Aorta (tissue), 5 donors: ENCODE measurements at regions not wholly inside any gene's neighbourhood (a gene's known extent, or its start where the extent isn't known, plus 50 kb on each side); places are given as distances from the start of the nearest gene placed in this dataset.

Source experiments
- ATAC-seq: fragments of 200-7000 bp; cut with Tn5 transposase; one replicate; pipeline ENCODE4 v1.9.1; 2022; ENCODE audit warnings: moderate library complexity; ENCODE audit not compliant: low FRiP score
- DNase-seq, 2 donors: peaks; one replicate each; pipeline ENCODE4 v3.0.0-alpha.2; 2020
- H3K27ac ChIP-seq, 2 donors: one replicate each; pipeline ENCODE4 v1.5.1; 2013; ENCODE audit warnings: low read length in 2 of 2, mild to moderate bottlenecking in 2 of 2, moderate library complexity in 2 of 2, control low read depth in 1 of 2, inconsistent platforms in 1 of 2, low read depth in 1 of 2
- H3K27me3 ChIP-seq, 2 donors: one replicate each; pipeline ENCODE4 v1.6.1; 2013; ENCODE audit warnings: control low read depth in 1 of 2, low read length in 1 of 2, mild to moderate bottlenecking in 1 of 2, moderate library complexity in 1 of 2; ENCODE audit not compliant: insufficient read depth in 2 of 2, control insufficient read depth in 1 of 2
- H3K36me3 ChIP-seq, 2 donors: one replicate each; pipeline ENCODE4 v1.6.1; 2013; ENCODE audit warnings: control low read depth in 1 of 2, low read length in 1 of 2, mild to moderate bottlenecking in 1 of 2; ENCODE audit not compliant: insufficient read depth in 2 of 2, control insufficient read depth in 1 of 2
- H3K4me1 ChIP-seq, 2 donors: one replicate each; pipeline ENCODE4 v1.6.1; 2013; ENCODE audit warnings: low read length in 2 of 2, control low read depth in 1 of 2, mild to moderate bottlenecking in 1 of 2, moderate library complexity in 1 of 2; ENCODE audit not compliant: insufficient read depth in 2 of 2, control insufficient read depth in 1 of 2
- H3K4me3 ChIP-seq, 2 donors: one replicate each; pipeline ENCODE4 v1.5.1; 2013; ENCODE audit warnings: low read length in 2 of 2, control low read depth in 1 of 2, mild to moderate bottlenecking in 1 of 2
- H3K9me3 ChIP-seq: one replicate; pipeline ENCODE4 v1.6.1; 2013; ENCODE audit warnings: mild to moderate bottlenecking, low read length; ENCODE audit not compliant: control insufficient read depth
- WGBS, 2 donors: extraction: QIAGEN DNeasy Blood & Tissue Kit; methylation state at CpG; one replicate each; pipeline ENCODE4 v1.1.7; 2013; 5-methylcytosine and 5-hydroxymethylcytosine counted together
- intact Hi-C, 2 donors: fragments of 100-400 bp; cut with DNase I; formaldehyde crosslinking; loops; one replicate each; pipeline versions ENCODE4 v1.14.2 to v1.15.0; 2022
- donor health status: healthy with polysubstance abuse.
- donor health status: Bipolar disorder and iron deficiency.
- donor health status: DM: no; HTN: no; CAD: no.
- donor health status: DM: no; HTN: no; CAD: no.
- donor health status: DM: yes; HTN: yes; CAD: no.

- DNase-seq (no peak), ATAC-seq (no peak)
Observed at GRCh38 chr3:74500257-74500656, 114.2 kb downstream of the CNTN3 start.

GRCh38 chr3:74491874-74492273, 122.6 kb downstream of the CNTN3 start:
- DNase-seq (no peak), ATAC-seq (no peak)
- Histone ChIP-seq H3K4me1 (no peaks in the 10 kb centered on the region), H3K27ac (no peak overlapping the region), H3K4me3 (no peak overlapping the region), H3K36me3 (no peaks in the 10 kb centered on the region), H3K27me3 (no peaks in the 10 kb centered on the region), H3K9me3 (peaks cover 2% of the 10 kb centered on the region)
- 85 to 92% methylated on average over 1 of the region's 1 CpG for WGBS, 2 donors
- intact Hi-C loops = no loop called here

More at GRCh38 chr3:74500257-74500656, 114.2 kb downstream of the CNTN3 start:
- Histone ChIP-seq H3K4me1 (peaks cover 1 to 6% of the 10 kb centered on the region in 2 donors), H3K36me3 (no peaks in the 10 kb centered on the region), H3K9me3 (no peaks in the 10 kb centered on the region), H3K27ac (no peak overlapping the region), H3K4me3 (peak overlapping the region in 1 of 2 donors; percentile 54), H3K27me3 (no peaks in the 10 kb centered on the region)
- WGBS, 2 donors = 7 to 8% methylated on average over 5 of the region's 5 CpGs
- intact Hi-C loops = no loop called here

- intact Hi-C loops = no loop called here
- Histone ChIP-seq H3K4me3 (no peak overlapping the region), H3K4me1 (no peaks in the 10 kb centered on the region), H3K27me3 (no peaks in the 10 kb centered on the region), H3K36me3 (no peaks in the 10 kb centered on the region), H3K9me3 (no peaks in the 10 kb centered on the region), H3K27ac (no peak overlapping the region)
- WGBS, 2 donors = 54% methylated on average over 3 of the region's 3 CpGs
- no peak for ATAC-seq
- no peak for DNase-seq
Observed at GRCh38 chr3:74489050-74489792, 125.2 kb downstream of the CNTN3 start.

GRCh38 chr3:74479915-74480314, 134.5 kb downstream of the CNTN3 start:
- Histone ChIP-seq H3K4me3 (no peak overlapping the region), H3K27me3 (no peaks in the 10 kb centered on the region), H3K36me3 (no peaks in the 10 kb centered on the region), H3K27ac (no peak overlapping the region), H3K9me3 (no peaks in the 10 kb centered on the region), H3K4me1 (peaks cover 0 to 8% of the 10 kb centered on the region in 2 donors)
- DNase-seq (no peak), ATAC-seq (no peak)
- intact Hi-C loops = no loop called here

- H3K36me3 ChIP-seq = no peaks in the 10 kb centered on the region
- no peak for DNase-seq
- ATAC-seq = no peak
- H3K9me3 ChIP-seq = no peaks in the 10 kb centered on the region
- H3K27ac ChIP-seq = no peak overlapping the region
- no peaks in the 10 kb centered on the region for H3K4me1 ChIP-seq
- no peak overlapping the region for H3K4me3 ChIP-seq
- intact Hi-C loops = no loop called here
- 45 to 50% methylated on average over 4 of the region's 4 CpGs for WGBS, 2 donors
- H3K27me3 ChIP-seq = no peaks in the 10 kb centered on the region
Observed at GRCh38 chr3:74470313-74470712, 144.1 kb downstream of the CNTN3 start.

- intact Hi-C loops = loop anchor here in 1 of 2 donors (5.0 kb wide), 2 partner anchors 93 to 143 kb away; partner anchors contain the start of gene CNTN3
Observed at GRCh38 chr3:74469713-74470112, 144.7 kb downstream of the CNTN3 start.

GRCh38 chr3:74469151-74469550, 145.3 kb downstream of the CNTN3 start:
- no peak overlapping the region for H3K27ac ChIP-seq
- intact Hi-C loops = loop anchor here in 1 of 2 donors (5.0 kb wide), 2 partner anchors 93 to 143 kb away; partner anchors contain the start of gene CNTN3
- WGBS, 2 donors = 92 to 96% methylated on average over 3 of the region's 3 CpGs
- no peaks in the 10 kb centered on the region for H3K36me3 ChIP-seq
- ATAC-seq = no peak
- no peaks in the 10 kb centered on the region for H3K4me1 ChIP-seq
- no peaks in the 10 kb centered on the region for H3K9me3 ChIP-seq
- H3K27me3 ChIP-seq = no peaks in the 10 kb centered on the region
- H3K4me3 ChIP-seq = no peak overlapping the region
- DNase-seq = no peak

More at GRCh38 chr3:74469713-74470112, 144.7 kb downstream of the CNTN3 start:
- Histone ChIP-seq H3K27ac (no peak overlapping the region), H3K4me3 (no peak overlapping the region), H3K27me3 (no peaks in the 10 kb centered on the region), H3K4me1 (no peaks in the 10 kb centered on the region), H3K9me3 (no peaks in the 10 kb centered on the region), H3K36me3 (no peaks in the 10 kb centered on the region)
- 95 to 97% methylated on average over 8 of the region's 8 CpGs for WGBS, 2 donors
- DNase-seq (no peak), ATAC-seq (no peak)

GRCh38 chr3:74465715-74466410, 148.6 kb downstream of the CNTN3 start:
- WGBS, 2 donors = 5 to 6% methylated on average over 4 of the region's 4 CpGs
- no peaks in the 10 kb centered on the region for H3K9me3 ChIP-seq
- H3K27ac ChIP-seq = peak overlapping the region; percentile 39 to 68
- intact Hi-C loops = loop anchor here in 1 of 2 donors (5.0 kb wide), 2 partner anchors 96 to 146 kb away; partner anchors contain the start of gene CNTN3
- no peaks in the 10 kb centered on the region for H3K36me3 ChIP-seq
- no peak overlapping the region for H3K4me3 ChIP-seq
- no peaks in the 10 kb centered on the region for H3K4me1 ChIP-seq
- no peaks in the 10 kb centered on the region for H3K27me3 ChIP-seq
- ATAC-seq (peak; percentile 56), DNase-seq (peak in 1 of 2 donors; percentile 50)

GRCh38 chr3:74463515-74463914, 150.9 kb downstream of the CNTN3 start:
- Histone ChIP-seq H3K27ac (no peak overlapping the region), H3K36me3 (no peaks in the 10 kb centered on the region), H3K9me3 (no peaks in the 10 kb centered on the region), H3K4me3 (no peak overlapping the region), H3K27me3 (no peaks in the 10 kb centered on the region), H3K4me1 (no peaks in the 10 kb centered on the region)
- WGBS, 2 donors = 95 to 96% methylated on average over 4 of the region's 4 CpGs
- intact Hi-C loops = no loop called here
- ATAC-seq = no peak
- DNase-seq = no peak
